B cell (primary cell): ENCODE measurements at regions not wholly inside any gene's neighbourhood (a gene's known extent, or its start where the extent isn't known, plus 50 kb on each side); places are given as distances from the start of the nearest gene placed in this dataset.

Experiments
- CTCF ChIP-seq: fragments of 200-600 bp; IDR thresholded peaks from one replicate; pipeline ENCODE4 v1.8.0; 2022; ENCODE audit warnings: antibody characterized with exemption, mild to moderate bottlenecking
- EZH2 ChIP-seq: IDR thresholded peaks from 2 replicates; pipeline ENCODE4 v1.6.1; 2012; ENCODE audit warnings: borderline replicate concordance, low read depth, mild to moderate bottlenecking, moderate library complexity, low read length; ENCODE audit not compliant: insufficient read depth, poor library complexity, severe bottlenecking

- no peak for TF ChIP-seq CTCF
- no peak for TF ChIP-seq EZH2
Observed at GRCh38 chr5:111667128-111667736, 89.8 kb downstream of the NREP start.
